ENCODE measurements at regions not wholly inside any gene's neighbourhood (a gene's known extent, or its start where the extent isn't known, plus 50 kb on each side); places are given as distances from the start of the nearest gene placed in this dataset.

DNA sequence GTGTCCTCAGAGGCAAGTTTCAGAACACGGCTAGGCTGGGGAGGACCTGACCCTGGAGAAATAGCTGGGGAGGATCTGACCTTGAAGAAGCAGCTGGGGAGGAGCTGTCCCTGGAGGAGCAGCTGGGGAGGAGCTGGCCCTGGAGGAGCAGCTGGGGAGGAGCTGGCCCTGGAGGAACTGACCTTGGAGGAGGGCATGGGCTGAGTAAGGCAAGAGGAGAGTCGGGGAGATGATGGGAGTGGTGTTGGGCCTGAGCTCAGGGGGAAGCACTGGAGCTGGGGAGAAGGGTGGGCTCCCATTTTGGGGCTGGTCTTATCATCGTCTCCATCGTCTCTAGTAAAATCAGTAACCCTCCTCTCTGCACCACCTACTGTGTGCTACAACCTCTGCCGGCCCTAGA, 179.8 kb upstream of the SHH start:
- H3K36me3 ChIP-seq (ENCODE audit: insufficient read depth, low read length): no peaks in the 10 kb centered on the region
- no peak overlapping the region for H2AFZ ChIP-seq (ENCODE audit: low read depth, low read length)
- no peaks in the 10 kb centered on the region for H3K9me3 ChIP-seq (ENCODE audit: low read length)
- H3K4me3 ChIP-seq (ENCODE audit: low read length): no peak overlapping the region
- no peaks in the 10 kb centered on the region for H3K4me1 ChIP-seq (ENCODE audit: insufficient read depth, low read length)
- peaks cover 2% of the 10 kb centered on the region for H3K27me3 ChIP-seq (ENCODE audit: insufficient read depth, low read length)

DNA sequence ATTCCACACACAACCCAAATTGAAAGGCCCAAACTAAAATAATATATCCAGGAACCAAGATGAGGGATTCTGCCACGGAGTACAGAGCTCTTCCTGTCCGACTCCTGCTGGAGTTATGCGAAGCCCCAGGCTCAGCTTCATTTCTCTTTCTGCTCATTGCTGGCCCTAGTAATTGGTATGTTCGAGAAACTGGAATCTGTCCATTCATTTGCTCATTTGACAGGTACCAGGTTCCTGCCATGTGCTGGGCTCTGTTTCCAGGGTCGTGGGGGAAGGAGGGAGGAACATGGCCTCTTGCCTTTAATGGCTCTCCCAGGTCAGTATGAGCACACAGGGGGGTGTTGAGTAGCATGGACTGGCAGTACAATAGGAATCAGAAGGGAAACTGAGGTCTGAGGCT, 179.2 kb upstream of the SHH start:
- Histone ChIP-seq H2AFZ (ENCODE audit: low read depth, low read length) (no peak overlapping the region), H3K27me3 (ENCODE audit: insufficient read depth, low read length) (peaks cover 2% of the 10 kb centered on the region), H3K4me3 (ENCODE audit: low read length) (no peak overlapping the region), H3K36me3 (ENCODE audit: insufficient read depth, low read length) (no peaks in the 10 kb centered on the region), H3K9me3 (ENCODE audit: low read length) (no peaks in the 10 kb centered on the region), H3K4me1 (ENCODE audit: insufficient read depth, low read length) (no peaks in the 10 kb centered on the region)

DNA sequence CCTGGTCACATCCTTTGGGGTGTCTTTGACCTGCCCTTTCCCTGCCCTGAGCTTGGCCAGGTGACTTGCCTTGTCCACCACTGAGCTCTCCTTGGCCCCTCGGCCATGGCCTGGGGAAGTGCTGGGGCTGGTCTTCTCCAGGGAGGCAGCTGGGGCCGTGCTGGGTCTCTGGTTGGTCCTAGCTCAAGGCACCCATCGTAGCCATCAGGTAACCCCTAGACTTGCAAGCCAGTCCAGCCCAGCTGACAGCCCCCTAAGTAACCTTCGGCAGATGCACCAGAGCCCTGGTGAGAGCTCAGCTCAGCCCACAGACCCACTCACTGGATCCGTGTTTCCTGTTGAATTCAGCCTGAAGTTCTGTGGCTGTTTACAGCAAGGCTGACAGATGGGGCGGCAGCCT, 176.2 kb upstream of the SHH start:
- H3K27me3 ChIP-seq (ENCODE audit: insufficient read depth, low read length): no peaks in the 10 kb centered on the region
- H3K36me3 ChIP-seq (ENCODE audit: insufficient read depth, low read length): no peaks in the 10 kb centered on the region
- H3K9me3 ChIP-seq (ENCODE audit: low read length): no peaks in the 10 kb centered on the region
- no peak overlapping the region for H3K4me3 ChIP-seq (ENCODE audit: low read length)
- H2AFZ ChIP-seq (ENCODE audit: low read depth, low read length): no peak overlapping the region
- H3K4me1 ChIP-seq (ENCODE audit: insufficient read depth, low read length): no peaks in the 10 kb centered on the region

DNA sequence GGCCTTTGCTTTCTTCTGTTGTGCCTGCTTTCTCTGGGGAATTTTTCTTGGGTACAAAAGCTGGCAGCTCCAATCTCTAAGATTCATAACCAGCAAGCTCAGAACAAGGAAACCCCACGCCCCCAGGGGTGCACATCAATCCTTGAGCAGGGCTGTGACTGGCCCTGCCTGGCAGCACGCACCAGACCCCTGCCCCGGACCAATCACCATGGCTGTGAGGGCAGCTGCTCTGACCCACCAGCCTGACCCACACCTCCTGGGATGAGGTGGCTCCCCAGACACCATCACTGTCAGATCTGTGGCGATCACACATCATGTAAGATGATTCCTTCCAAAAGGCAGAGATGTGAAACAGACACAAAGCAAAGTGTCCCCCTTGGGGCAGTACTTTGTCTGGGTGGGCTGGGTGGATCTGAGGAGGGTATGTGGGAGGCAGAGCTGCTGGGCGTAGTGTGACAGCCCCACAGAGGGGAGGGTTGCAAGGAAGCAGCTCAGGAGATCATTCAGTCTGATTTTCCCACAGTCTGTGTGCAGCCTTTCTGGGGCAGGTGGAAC, 175.5 kb upstream of the SHH start:
- H3K4me3 ChIP-seq (ENCODE audit: low read length): no peak overlapping the region
- H3K9me3 ChIP-seq (ENCODE audit: low read length): no peaks in the 10 kb centered on the region
- H3K4me1 ChIP-seq (ENCODE audit: insufficient read depth, low read length): no peaks in the 10 kb centered on the region
- no peak overlapping the region for H2AFZ ChIP-seq (ENCODE audit: low read depth, low read length)
- H3K27me3 ChIP-seq (ENCODE audit: insufficient read depth, low read length): no peaks in the 10 kb centered on the region
- no peaks in the 10 kb centered on the region for H3K36me3 ChIP-seq (ENCODE audit: insufficient read depth, low read length)

- Histone ChIP-seq H3K36me3 (ENCODE audit: insufficient read depth, low read length) (no peaks in the 10 kb centered on the region), H3K9me3 (ENCODE audit: low read length) (no peaks in the 10 kb centered on the region), H3K4me3 (ENCODE audit: low read length) (no peak overlapping the region), H3K27me3 (ENCODE audit: insufficient read depth, low read length) (no peaks in the 10 kb centered on the region), H3K4me1 (ENCODE audit: insufficient read depth, low read length) (no peaks in the 10 kb centered on the region), H2AFZ (ENCODE audit: low read depth, low read length) (no peak overlapping the region)
Measured at GRCh38 chr7:155986497-155987160, 174.4 kb upstream of the SHH start.

GRCh38 chr7:155985518-155986250, 173.4 kb upstream of the SHH start:
- no peaks in the 10 kb centered on the region for H3K27me3 ChIP-seq (ENCODE audit: insufficient read depth, low read length)
- no peaks in the 10 kb centered on the region for H3K36me3 ChIP-seq (ENCODE audit: insufficient read depth, low read length)
- H3K4me3 ChIP-seq (ENCODE audit: low read length): no peak overlapping the region
- H3K4me1 ChIP-seq (ENCODE audit: insufficient read depth, low read length): no peaks in the 10 kb centered on the region
- no peak overlapping the region for H2AFZ ChIP-seq (ENCODE audit: low read depth, low read length)
- H3K9me3 ChIP-seq (ENCODE audit: low read length): no peaks in the 10 kb centered on the region

DNA sequence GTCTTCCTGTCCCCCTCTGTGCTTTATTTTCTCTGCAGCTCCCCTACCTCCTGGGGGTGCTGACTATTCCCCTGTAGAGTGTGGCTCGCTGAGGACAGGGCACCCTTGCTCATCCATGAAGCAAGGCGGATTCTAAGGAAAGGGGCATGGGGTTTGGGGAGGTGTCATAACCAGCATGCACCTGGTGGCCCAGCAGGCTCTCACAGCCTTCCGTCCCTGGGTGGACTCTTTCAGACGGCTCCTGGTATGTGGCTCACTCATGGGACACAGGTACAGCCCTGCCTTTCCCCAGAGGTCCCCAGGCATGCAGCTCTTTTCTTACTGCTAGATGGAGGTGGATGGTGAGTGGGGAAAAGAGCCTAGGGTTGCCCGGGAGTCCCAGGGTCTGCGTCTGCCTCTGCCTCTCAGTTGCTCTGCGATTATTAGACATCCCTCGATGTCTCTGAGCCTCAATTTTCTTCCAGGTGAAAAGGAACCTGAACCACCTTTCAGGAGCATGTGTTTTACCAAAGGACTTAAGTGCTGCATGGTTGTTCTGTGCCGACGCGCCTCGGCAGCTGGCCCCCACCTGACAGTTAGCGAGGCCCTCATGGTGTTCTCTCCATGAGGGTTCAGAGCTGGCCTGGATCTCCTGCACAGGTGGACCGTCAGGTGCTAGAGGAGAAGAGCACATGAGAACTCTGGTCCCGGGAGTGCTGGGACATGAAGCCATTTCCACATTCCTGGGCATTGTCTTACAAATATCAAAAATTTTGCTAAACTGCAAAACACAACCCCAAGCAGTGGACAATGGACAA, 172.5 kb upstream of the SHH start:
- H3K4me3 ChIP-seq (ENCODE audit: low read length): no peak overlapping the region
- H3K36me3 ChIP-seq (ENCODE audit: insufficient read depth, low read length): no peaks in the 10 kb centered on the region
- no peak overlapping the region for H2AFZ ChIP-seq (ENCODE audit: low read depth, low read length)
- no peaks in the 10 kb centered on the region for H3K9me3 ChIP-seq (ENCODE audit: low read length)
- no peaks in the 10 kb centered on the region for H3K27me3 ChIP-seq (ENCODE audit: insufficient read depth, low read length)
- H3K4me1 ChIP-seq (ENCODE audit: insufficient read depth, low read length): no peaks in the 10 kb centered on the region

GRCh38 chr7:155984028-155984580, 171.8 kb upstream of the SHH start:
- H3K27me3 ChIP-seq (ENCODE audit: insufficient read depth, low read length): no peaks in the 10 kb centered on the region
- no peak overlapping the region for H3K4me3 ChIP-seq (ENCODE audit: low read length)
- H3K4me1 ChIP-seq (ENCODE audit: insufficient read depth, low read length): no peaks in the 10 kb centered on the region
- no peaks in the 10 kb centered on the region for H3K36me3 ChIP-seq (ENCODE audit: insufficient read depth, low read length)
- no peaks in the 10 kb centered on the region for H3K9me3 ChIP-seq (ENCODE audit: low read length)
- no peak overlapping the region for H2AFZ ChIP-seq (ENCODE audit: low read depth, low read length)

DNA sequence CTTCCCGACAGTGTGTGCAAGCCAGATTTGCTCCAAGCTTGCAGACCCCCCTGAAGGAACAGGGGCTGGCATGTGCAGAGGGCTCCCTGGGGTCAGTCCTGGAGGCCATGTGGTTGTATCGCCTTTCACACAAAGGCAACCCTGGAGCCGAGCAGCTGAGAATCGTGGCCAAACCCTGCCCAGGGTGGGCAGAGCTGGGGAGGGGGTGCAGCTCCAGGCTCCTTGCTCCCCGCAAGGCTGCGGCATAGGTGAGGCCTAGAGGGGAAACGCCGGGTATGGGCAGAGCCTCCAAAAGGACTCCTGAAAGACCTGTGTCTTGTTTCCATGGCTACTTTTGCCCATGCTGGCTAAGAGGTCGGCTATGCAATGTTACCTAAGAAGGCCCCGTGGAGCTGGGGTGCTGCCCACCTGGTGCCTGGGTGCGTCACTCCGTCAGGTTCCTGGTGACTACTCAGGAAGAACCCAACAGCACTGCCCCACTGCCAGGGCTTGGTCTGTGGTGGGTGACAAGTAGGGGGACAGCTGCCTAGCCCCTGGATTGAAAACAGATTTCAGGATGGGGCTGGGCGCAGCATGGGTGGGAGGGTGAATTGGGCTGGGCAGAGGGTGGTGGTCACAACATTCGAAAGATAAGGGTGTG, 171.0 kb upstream of the SHH start:
- Histone ChIP-seq H3K27me3 (ENCODE audit: insufficient read depth, low read length) (peaks cover 3% of the 10 kb centered on the region), H3K4me3 (ENCODE audit: low read length) (no peak overlapping the region), H3K4me1 (ENCODE audit: insufficient read depth, low read length) (no peaks in the 10 kb centered on the region), H2AFZ (ENCODE audit: low read depth, low read length) (no peak overlapping the region), H3K36me3 (ENCODE audit: insufficient read depth, low read length) (no peaks in the 10 kb centered on the region), H3K9me3 (ENCODE audit: low read length) (no peaks in the 10 kb centered on the region)

DNA sequence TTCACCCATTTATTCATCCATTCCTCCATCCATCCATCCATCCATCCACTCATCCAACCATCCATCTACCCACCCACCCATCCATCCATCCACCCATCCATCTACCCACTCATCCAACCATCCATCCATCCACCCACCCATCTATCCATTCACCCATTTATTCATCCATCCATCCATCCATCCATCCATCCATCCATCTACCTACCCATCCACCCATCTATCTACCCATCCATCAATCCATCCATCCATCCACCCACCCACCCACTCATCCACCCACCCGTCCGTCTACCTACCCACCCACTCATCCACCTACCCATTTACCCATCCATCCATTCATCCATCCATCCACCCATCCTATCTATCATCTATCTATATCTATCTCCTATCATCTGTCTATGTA, 169.4 kb upstream of the SHH start:
- Histone ChIP-seq H2AFZ (ENCODE audit: low read depth, low read length) (no peak overlapping the region), H3K36me3 (ENCODE audit: insufficient read depth, low read length) (no peaks in the 10 kb centered on the region), H3K4me3 (ENCODE audit: low read length) (no peak overlapping the region), H3K9me3 (ENCODE audit: low read length) (no peaks in the 10 kb centered on the region), H3K27me3 (ENCODE audit: insufficient read depth, low read length) (peaks cover 10% of the 10 kb centered on the region), H3K4me1 (ENCODE audit: insufficient read depth, low read length) (no peaks in the 10 kb centered on the region)

DNA sequence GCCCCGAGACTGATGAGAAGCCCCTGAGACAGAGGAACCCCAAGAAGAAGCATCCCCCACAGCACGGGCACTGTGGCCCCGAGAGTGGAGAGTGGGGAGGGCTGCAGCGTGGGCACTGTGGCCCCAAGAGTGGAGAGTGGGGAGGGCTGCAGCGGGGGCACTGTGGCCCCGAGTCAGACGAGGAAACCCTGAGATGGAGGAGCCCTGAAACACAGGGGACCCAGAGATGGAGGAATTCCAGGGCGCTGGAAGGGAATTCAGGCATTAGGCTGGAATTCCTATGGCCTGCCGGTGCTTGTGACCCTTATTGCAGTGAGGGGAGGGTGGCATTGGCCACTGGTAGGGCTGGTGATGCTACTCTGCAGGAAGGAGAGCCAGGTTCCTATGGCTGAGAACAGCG, 168.6 kb upstream of the SHH start:
- Histone ChIP-seq H2AFZ (ENCODE audit: low read depth, low read length) (no peak overlapping the region), H3K36me3 (ENCODE audit: insufficient read depth, low read length) (no peaks in the 10 kb centered on the region), H3K27me3 (ENCODE audit: insufficient read depth, low read length) (peaks cover 10% of the 10 kb centered on the region), H3K4me1 (ENCODE audit: insufficient read depth, low read length) (no peaks in the 10 kb centered on the region), H3K4me3 (ENCODE audit: low read length) (no peak overlapping the region), H3K9me3 (ENCODE audit: low read length) (no peaks in the 10 kb centered on the region)

DNA sequence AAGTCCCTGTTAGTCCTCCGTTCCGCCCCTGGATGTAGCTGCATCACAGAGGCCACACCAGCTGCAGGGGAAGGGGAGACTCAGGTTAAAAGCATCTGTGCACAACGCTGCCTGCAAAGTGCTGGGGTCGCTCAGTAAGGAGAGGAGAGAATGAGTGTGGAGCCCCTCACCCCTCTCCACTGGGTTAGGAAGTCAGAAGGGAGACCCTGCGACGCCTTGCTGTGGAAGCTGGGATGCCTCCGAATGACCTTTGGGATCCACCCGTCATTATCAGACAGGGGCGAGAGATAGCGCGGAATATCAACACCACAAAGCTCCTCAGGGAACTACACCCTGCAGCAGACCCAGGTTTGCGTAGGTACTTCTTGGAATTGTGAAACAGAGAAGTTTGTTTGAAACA, 167.7 kb upstream of the SHH start:
- peaks cover 10% of the 10 kb centered on the region for H3K27me3 ChIP-seq (ENCODE audit: insufficient read depth, low read length)
- no peaks in the 10 kb centered on the region for H3K9me3 ChIP-seq (ENCODE audit: low read length)
- H3K4me3 ChIP-seq (ENCODE audit: low read length): no peak overlapping the region
- H2AFZ ChIP-seq (ENCODE audit: low read depth, low read length): no peak overlapping the region
- no peaks in the 10 kb centered on the region for H3K36me3 ChIP-seq (ENCODE audit: insufficient read depth, low read length)
- H3K4me1 ChIP-seq (ENCODE audit: insufficient read depth, low read length): no peaks in the 10 kb centered on the region
